ENCODE measurements at regions not wholly inside any gene's neighbourhood (a gene's known extent, or its start where the extent isn't known, plus 50 kb on each side); places are given as distances from the start of the nearest gene placed in this dataset.

- TF ChIP-seq RARB (CRISPR knock-in tag; IDR thresholded peaks at IDR 0.05) (no peak), ZFP3 (CRISPR knock-in tag; IDR thresholded peaks at IDR 0.05) (no peak), SNAI2 (CRISPR knock-in tag; IDR thresholded peaks at IDR 0.05) (no peak), CSDC2 (CRISPR knock-in tag; IDR thresholded peaks at IDR 0.05) (no peak), OSR1 (CRISPR knock-in tag; IDR thresholded peaks at IDR 0.05) (no peak), ZNF70 (CRISPR knock-in tag; IDR thresholded peaks at IDR 0.05) (no peak), ZNF8 (CRISPR knock-in tag; IDR thresholded peaks at IDR 0.05) (no peak), TCF4 (CRISPR knock-in tag; IDR thresholded peaks at IDR 0.05; ENCODE audit: borderline replicate concordance) (no peak)
- TF ChIP-seq, protein P1, sequence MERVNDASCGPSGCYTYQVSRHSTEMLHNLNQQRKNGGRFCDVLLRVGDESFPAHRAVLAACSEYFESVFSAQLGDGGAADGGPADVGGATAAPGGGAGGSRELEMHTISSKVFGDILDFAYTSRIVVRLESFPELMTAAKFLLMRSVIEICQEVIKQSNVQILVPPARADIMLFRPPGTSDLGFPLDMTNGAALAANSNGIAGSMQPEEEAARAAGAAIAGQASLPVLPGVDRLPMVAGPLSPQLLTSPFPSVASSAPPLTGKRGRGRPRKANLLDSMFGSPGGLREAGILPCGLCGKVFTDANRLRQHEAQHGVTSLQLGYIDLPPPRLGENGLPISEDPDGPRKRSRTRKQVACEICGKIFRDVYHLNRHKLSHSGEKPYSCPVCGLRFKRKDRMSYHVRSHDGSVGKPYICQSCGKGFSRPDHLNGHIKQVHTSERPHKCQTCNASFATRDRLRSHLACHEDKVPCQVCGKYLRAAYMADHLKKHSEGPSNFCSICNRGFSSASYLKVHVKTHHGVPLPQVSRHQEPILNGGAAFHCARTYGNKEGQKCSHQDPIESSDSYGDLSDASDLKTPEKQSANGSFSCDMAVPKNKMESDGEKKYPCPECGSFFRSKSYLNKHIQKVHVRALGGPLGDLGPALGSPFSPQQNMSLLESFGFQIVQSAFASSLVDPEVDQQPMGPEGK (CRISPR knock-in tag; IDR thresholded peaks at IDR 0.05; ENCODE audit: borderline replicate concordance) = no peak
- TF ChIP-seq, protein P2, sequence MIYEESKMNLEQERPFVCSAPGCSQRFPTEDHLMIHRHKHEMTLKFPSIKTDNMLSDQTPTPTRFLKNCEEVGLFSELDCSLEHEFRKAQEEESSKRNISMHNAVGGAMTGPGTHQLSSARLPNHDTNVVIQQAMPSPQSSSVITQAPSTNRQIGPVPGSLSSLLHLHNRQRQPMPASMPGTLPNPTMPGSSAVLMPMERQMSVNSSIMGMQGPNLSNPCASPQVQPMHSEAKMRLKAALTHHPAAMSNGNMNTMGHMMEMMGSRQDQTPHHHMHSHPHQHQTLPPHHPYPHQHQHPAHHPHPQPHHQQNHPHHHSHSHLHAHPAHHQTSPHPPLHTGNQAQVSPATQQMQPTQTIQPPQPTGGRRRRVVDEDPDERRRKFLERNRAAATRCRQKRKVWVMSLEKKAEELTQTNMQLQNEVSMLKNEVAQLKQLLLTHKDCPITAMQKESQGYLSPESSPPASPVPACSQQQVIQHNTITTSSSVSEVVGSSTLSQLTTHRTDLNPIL (CRISPR knock-in tag; IDR thresholded peaks at IDR 0.05; ENCODE audit: low read depth) = no peak
Observed at GRCh38 chr16:75942936-75943335, 216.6 kb upstream of the CPHXL start.
